NCI-H2029 (cell line): ENCODE measurements at regions not wholly inside any gene's neighbourhood (a gene's known extent, or its start where the extent isn't known, plus 50 kb on each side); places are given as distances from the start of the nearest gene placed in this dataset.

Experiments used
- DNase-seq: peaks from one replicate; lab custom pipeline; 2025; lab: John Stamatoyannopoulos, UW

DNA sequence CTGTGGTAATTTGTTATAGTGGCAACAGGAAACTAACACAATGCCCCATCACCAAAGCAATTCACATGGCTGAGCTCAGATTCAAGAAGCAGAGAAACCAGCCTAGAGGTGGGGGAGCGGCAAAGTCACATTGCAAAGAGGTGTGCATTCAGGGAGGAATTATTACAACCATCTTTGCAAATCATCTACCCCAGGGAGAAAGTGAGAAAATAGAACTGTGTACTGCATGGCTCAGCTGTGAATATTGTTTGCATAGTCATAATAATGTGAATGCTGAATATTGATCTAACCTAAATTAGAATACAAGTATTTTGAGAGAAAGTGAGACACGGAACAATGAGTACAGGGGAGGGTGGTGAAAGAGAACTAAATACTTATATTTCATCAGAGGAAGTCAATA, 387.9 kb downstream of the BCOR start:
- DNase-seq = no peak

DNA sequence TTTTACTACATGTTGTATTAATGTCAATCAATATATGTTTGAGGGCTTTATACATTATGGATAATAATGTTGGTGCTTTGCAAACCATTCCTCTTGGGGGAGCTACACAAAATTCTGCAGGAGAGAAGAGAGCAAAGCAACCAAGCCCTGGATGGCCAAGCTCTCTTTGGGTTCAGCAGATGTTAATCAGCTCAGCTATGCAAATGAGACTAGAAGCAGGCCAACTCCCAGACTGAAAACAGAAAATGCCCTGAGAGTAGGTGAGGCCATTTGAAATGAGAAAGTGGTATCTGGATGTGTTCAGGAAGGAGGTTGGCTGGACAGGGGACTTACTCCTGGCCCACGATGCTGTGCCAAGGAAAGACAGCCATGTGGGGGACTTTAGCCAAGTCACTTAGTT, 387.0 kb downstream of the BCOR start:
- no peak for DNase-seq

DNA sequence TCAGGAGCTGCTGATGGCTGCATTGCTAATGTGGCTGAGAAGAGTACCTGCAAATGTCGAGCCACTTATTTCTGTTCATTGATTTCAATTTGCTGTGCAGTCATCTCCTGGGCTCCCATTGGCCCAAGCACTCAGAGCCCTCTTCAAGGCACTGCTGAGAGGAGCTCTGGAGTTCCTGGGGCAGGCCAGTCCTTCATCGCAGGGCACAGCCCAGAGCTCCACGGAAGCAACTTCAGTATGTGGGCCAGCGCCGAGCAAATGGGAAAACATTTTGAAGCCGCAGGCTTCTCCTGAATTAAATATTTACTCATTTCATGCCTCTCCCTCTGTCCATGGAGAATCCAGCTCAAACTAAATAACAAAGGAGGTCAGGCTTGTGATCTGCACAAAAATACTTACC, 383.3 kb downstream of the BCOR start:
- DNase-seq = no peak

DNA sequence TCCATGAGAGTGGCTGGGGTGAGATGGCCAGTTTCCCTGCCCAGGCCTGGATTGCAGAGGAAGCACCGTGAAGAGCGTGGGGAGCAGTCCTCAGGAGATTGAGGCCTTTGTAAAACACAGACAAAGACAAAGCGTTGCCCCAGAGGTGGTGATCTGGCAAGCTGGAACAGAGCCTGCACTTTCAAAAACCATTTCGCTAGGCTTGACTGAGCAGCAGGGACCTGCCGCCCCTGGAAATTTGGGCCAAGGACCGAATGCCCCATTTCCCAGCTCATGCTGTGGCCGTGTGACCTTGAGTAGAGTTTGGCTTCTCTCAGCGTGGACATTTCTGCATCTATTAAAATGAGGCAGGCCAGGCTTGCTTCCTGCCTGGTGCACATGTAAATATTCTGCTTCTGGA, 381.4 kb downstream of the BCOR start:
- no peak for DNase-seq

DNA sequence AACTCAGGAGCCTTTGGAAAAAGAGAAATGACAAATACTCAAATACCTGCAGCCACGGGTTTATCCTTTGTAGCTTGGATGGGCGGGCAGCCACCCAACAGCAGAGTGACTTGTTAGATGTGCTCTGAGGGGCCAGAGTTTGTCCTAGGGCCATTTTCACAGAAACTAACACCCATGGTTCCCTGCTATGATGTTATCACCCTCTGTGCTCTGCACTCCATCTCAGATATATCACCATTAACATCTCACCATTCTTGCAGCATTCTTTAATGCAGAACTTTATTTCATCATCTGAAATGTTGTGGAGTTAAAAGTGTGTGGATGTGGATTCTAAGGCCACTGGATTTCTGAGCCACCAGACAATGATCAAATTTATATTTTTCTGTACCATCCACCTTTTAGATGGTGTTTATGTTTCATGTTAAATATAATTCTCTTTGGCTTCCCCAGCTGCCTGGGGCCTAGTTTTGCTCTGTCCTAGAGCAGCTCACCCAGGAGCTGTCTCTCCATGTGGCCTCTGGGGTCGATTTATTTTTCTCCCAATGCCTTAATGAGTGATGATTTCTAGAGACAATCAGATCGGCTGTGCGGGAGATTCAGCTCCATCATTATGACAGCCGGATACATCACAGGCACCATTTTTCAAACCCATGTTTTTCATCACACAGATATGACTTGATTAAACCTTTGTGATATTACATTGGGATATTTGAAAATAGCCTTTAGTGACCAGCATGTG, 380.8 kb downstream of the BCOR start:
- DNase-seq = no peak

DNA sequence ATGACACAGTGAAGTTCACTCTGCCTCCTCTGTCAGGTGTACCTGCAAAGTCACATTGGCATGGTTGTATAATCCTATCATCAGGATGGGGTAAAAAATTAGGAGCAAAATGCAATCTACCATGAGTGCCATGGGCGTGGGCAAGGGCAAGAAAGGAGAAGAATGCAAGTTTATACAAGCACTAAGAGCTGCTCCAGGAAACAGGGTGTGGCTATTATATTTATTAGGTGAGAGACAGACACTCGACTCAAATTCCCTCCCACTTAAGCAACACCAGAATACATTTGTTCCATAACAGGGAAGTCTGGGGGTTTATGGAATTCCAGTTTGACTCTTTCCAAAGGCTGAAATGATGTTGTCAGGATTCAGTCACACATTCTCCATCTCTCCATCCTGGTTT, 378.8 kb downstream of the BCOR start:
- no peak for DNase-seq

DNA sequence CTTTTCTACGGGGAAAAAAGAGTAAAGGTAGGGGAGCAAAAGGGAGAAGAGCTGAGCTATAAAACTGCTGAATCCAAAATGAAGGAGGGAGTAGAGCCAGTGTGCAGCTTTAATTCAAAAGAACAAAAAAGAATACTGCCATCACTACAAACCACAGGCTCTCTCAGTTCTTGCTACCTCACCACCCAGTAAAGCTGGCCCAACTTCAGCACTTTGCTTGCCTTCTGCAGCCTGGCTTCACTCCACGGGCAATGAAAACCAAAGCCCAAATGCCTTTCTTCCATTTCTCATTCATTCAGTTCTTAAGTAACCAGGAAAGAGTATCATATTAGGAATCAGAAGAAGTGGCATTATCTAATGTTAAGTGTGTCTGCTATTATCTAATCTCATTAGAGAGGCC, 376.8 kb downstream of the BCOR start:
- no peak for DNase-seq

DNA sequence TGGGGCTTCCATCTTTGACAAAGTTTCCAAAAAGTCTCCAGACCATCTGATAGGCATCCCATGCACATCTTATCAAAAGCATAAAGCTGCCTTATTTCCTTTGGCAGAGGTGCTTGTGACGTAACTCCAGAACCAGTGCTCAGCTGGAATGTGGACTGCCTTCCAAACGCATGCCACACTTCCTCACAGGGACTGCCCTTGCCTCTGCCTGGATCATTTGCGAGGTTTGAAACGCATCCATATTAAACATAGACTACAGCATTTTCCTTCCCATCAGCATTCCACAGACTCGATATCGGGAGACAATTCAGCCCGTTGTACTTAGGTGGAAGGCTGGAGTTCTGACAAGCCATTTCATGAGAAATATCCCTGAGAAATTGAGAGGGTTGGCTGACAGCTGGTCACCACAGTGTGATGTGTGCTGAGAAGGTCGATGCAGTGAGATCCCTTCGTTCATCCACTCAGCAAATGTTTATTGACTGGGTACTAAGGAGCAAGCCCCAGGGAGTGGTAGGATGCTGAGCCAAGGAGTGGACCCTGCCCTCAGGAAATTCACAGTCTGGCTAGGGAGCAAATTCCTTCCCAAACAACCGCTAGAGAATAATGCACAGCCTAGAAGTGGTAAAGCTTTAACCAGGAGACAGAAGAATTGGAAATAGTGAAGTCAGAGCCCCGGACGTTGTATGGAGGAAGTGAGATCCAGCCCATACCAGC, 376.0 kb downstream of the BCOR start:
- DNase-seq = no peak

DNA sequence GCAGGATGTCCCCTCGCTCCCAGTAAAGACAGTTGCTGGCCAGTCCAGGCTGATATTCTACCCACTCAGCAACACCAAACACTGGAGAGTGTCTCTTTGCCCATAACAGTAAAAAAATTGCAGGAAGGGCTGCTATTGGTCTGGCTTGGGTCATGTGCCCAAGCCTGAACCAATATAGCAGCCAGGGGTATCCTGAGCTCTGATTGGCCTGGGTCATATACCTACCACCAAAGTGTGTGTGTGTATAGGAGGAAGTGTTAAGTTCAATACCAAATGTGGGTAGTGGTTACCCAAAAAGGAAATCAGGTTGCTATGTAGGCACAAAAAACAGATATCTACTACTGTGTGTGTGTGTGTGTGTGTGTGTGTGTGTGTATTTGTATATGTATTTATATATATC, 373.2 kb downstream of the BCOR start:
- DNase-seq = no peak

DNA sequence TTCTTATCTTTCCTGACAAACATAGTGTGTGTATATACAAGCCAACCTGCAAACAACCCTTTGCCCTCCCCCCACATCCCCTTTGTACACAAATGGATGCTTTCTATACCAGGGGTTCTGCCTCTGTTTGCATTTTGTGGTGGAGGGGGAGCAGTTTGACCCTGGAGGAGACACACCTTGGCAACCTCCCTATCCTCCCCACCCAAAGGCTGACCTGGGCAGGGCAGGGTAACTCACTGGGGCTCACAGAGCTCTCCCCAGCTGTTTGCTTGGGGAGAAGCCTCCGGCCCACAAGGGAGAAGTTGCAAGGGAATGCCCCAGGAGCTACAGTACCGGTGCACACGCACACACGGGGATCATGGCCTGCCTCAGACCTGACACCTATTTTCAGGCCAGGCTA, 372.6 kb downstream of the BCOR start:
- no peak for DNase-seq

DNA sequence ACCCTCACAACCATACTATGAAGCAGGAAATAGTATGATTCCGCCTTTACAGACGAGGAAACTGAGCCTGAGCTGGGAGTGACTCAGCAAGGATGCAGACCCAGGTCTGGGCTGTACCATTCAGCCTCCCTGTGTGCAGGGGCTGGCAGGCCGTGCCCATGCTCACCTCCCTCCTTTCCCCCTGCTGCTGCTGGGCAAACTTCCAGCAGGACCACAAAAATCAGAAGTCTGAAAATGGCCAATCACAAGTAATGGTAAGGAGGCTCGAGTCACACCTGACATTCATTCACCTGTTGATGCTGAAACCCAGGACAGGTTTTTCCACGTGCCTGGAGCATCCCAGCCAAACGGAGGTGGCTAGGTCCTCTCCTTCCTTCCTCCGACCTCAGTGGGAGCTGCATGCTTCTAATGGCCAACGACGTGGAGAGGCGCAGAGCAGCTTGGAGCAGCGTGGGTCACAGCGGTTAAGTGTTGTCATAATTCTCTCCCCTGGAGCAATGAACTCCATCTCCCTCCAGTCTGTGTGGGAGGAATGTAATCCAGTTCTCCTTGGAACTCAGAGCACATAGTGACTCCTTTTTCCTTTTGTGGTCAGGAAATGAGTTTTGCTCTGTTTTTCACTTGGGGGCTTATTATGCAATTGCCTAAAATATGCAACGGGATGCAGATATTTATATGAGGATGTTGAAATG, 371.7 kb downstream of the BCOR start:
- DNase-seq = no peak

DNA sequence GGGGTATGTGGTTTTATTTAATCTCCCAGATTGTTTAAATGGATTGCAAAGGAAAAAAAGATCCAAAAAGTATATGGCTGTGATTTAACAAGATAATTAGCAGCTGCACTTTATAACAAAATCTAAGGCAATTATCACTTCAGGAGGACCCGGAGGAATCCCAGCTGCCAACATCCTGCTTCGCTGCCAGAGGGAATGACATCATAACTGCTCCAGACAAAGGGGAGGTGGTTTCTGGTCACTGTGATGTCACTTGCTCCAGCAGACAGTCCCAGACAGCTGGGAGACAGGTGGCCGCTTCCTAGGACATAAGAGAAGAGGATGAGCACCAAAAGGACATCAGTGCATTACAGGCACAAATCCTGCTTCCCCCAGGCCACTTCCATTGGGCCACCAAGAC, 371.0 kb downstream of the BCOR start:
- peak; percentile 63 for DNase-seq

DNA sequence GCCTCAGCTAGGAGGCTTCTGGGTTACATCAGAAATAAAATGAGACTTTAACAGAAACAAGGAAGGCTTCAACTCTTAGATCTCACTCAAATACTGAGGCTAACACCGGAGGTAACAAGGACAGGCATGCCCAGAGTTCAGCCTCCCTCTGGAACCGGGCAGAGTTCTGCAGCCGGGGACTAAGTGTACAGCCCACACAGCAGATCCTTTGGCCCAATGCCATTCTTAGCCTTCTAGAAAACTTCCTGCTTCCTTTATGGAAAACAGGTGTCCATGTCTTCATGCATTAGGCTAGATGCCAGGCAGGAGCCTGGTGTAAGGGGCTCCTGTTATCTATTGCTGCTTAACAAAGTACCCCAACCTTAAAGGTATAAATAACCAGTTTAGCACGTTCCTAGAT, 369.7 kb downstream of the BCOR start:
- DNase-seq = peak; percentile 5

DNA sequence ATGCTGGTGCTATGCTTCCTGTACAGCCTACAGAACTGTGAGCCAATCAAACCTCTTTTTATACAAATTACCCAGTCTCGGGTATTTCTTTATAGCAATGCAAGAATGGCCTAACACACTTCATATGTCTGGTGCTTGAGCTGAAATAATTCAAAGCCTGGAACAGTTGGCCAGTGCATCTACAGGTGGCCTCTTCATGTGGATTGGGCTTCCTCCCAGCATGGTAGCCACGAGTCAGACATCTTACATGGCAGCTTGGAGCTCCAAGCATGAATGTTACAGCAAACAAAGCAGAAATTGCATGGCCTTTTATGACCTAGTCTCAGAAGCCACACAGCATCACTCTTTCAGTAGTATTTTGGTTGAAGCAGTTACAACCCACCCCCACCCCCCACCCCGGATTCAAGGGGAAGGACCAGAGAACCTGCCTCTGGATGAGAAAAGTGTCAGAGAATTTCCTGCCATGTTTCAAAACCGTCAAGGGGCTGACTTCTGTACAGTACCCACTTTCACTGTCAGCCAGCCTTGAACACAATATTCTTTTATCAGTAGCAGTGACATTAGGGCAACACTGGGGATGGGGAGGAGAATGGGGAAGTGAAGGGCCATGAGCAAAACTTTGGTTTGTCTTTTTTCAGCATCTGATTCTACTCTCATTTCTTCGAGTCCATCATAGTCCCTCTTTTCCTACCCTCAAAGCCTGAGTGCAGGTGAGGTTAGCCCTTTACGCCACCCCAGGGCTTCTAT, 368.7 kb downstream of the BCOR start:
- no peak for DNase-seq

DNA sequence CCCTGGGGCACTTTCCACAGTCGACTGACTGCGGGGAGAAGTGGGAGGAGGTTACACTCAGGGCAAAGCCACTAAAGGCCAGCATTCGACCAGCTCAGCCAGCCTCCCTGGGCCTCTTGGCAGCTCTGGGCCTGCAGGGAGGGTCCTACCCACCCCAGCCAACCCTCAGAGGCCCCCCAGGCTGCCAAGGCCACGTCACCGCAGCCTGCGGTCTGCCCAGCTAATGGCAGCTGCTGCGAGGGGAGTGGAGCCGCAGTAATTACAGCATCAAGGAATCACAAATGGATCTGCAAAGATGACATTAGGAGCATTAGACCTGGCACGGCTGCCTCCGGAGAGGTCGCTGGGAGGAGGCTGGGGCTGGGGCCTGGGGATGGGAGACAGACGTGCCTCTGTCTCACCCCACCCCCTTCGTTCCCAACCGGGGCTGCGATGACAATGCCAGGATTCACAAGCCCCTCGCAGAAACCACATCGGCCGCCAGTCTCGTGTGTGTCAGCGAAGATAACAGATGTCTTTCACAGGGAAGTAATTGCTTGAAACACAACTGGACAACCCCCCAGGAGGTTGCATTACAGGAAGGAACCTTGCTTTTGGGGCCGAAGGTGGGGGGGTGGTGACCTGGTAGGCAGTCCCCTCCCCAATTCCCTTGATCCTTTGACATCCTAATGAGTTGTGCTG, 367.6 kb downstream of the BCOR start:
- DNase-seq = no peak

DNA sequence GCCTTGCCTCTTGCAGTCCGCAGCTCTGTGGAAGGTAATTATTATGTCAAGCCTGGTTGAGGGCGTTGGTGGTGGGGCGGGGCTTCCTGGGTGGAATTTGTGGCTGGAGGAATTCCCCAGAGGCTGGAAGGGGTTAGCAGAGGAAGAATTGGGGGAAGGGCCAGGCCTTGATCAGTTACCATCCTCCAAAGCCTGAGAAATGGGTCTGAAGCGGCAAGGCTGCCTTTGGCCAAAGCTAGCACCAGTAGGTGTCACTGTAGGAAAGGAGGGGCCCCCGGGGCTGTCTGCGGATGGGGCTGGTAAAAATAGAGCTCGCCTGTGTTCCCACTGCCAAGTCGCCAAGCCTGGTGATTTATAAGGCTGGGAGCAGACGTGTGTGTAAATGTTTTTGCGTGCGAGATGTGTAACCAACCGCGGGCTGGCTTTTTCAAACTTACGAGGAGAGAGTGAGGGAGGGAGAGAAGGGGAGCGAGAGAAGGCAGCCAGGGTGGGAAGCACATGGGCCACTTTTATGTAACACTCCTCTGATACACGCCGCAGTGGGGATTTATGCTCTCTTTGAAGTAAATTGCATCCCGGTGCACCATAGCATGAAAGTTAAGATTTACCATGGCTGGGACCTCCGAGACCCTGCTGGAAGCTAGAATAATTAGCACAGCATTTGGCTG, 367.0 kb downstream of the BCOR start:
- DNase-seq = peak; percentile 6

DNA sequence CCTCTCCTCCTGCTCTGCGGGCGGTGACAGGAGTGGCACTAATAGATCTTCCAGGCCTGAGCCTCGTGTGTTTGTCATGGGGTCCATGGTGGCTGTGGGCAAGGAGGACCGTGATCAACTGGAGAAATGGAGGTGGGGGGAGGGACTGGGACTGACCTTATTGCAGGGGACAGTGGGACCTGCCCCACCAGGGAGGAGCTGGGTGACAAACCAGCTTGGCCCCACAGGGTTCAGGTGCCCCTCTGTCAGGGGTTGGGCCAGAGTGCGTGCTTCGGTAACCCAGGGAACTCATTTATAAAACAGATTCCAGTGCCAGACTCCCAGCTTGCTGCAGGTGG, 366.5 kb downstream of the BCOR start:
- no peak for DNase-seq

DNA sequence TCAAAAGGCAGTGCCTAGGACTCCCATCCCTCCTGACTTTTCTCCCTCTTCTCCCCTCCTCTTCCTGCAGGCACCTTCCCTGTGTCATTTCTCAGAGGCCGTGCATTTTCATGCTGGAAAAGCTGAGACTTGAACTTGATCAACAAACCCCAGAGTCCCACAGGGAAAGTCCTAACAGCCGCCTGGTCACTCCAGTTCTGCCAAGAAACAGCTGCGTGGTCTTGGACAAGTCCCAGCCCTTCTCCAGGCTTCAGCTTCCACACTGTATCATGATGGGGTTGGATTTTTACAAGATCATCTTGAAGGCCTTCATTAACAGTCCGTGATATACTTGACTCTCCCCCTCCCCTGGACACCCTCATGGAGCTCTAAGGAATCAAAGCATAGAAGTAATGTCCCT, 366.0 kb downstream of the BCOR start:
- no peak for DNase-seq

DNA sequence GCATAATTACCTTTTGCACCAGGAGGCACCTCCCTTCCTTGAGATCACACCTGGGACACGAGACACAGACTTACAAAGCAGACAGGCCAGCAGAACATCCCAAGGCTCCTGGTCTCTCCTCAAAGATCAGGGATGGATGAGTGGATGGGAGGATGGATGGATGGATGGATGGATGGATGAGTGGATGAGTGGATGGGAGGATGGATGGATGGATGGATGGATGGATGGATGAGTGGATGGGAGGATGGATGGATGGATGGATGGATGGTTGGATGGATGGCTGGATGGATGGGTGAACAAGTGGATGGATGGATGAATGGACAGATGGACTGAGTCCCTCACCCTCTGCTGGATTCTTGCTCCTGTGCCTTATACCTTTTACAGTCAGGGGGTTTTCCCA, 364.0 kb downstream of the BCOR start:
- DNase-seq = no peak

DNA sequence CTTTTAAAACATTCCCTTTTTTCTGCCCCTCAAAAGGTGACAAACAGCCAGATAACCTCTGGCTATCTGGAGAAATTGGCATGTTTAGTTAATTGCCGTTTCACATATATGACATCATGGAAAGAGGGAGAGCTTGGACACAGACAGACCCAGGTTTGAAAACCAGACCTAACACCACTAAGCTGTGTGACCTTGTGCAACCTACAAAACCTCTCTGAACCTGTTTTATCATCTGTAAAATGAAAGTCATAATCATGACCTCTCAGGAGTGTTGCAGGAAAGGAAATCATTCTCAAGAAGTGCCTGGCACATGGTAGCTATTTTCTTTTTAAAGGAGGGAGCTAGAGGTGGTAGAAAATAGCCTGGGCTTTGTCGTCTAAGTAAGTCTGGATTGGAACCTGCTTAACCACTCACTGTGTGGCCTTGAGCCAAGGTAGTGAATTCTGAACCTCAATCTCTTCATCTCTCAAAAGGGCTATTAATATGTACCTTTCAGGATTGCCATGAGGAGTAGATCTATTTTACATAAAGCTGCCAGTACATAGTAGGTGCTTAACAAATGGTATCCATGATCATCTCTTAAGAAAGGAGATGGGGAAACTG, 363.5 kb downstream of the BCOR start:
- peak; percentile 57 for DNase-seq
